Ectodermal cell (in vitro differentiated cells): ENCODE measurements at regions not wholly inside any gene's neighbourhood (a gene's known extent, or its start where the extent isn't known, plus 50 kb on each side); places are given as distances from the start of the nearest gene placed in this dataset.

ENCODE experiments used
- H3K27ac ChIP-seq: 2 replicates; pipeline ENCODE4 v1.7.0; 2013; ENCODE audit warnings: mild to moderate bottlenecking, low read depth, low read length; ENCODE audit not compliant: insufficient read depth, poor library complexity, severe bottlenecking
- H3K27me3 ChIP-seq: 2 replicates; pipeline ENCODE4 v1.7.0; 2013; ENCODE audit warnings: mild to moderate bottlenecking, low read length; ENCODE audit not compliant: insufficient read depth, control insufficient read depth, poor library complexity, severe bottlenecking
- H3K36me3 ChIP-seq: one replicate; pipeline ENCODE4 v1.7.0; 2013; ENCODE audit warnings: low read length; ENCODE audit not compliant: control insufficient read depth, insufficient read depth
- H3K4me1 ChIP-seq: one replicate; pipeline ENCODE4 v1.7.0; 2013; ENCODE audit warnings: low read length; ENCODE audit not compliant: control insufficient read depth, insufficient read depth
- H3K4me3 ChIP-seq: 2 replicates; pipeline ENCODE4 v1.7.0; 2013; ENCODE audit warnings: low read depth, low read length, control low read depth; ENCODE audit not compliant: insufficient read depth
- H3K9me3 ChIP-seq: 2 replicates; pipeline ENCODE4 v1.7.0; 2013; ENCODE audit warnings: mild to moderate bottlenecking, low read length, moderate library complexity; ENCODE audit not compliant: control insufficient read depth
- WGBS, 2 experiments: methylation state at CpG; one replicate each; pipeline ENCODE4 v1.1.7; 2013; ENCODE audit warnings: missing lambda C conversion rate in 2 of 2; 5-methylcytosine and 5-hydroxymethylcytosine counted together

DNA sequence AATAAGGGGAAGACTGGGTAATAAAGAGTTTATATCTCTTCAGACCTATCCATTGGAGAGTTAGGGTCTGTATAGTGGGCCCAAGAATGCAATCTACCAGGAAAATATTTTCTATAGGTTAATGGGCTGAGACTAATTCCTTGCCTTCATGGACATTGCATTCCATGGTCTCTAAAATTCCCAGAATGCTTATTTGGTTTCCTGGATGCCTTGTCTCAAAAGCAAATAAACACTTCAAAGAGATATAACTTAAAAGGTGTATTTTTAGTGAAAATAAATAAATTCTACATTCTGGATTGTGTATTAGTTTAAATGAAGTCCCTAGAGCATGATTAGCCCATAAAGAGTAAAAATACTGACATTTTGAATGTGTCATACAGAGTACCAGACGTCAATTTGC is 550.1 kb upstream of the PKN2 start:
- H3K27me3 ChIP-seq, result no peaks in the 10 kb centered on the region
- H3K4me3 ChIP-seq, result no peak overlapping the region
- H3K27ac ChIP-seq, result no peak overlapping the region
- H3K4me1 ChIP-seq, result no peaks in the 10 kb centered on the region
- no peaks in the 10 kb centered on the region for H3K9me3 ChIP-seq
- WGBS, 2 experiments, result 80 to 86% methylated on average over 1 of the region's 1 CpG
- H3K36me3 ChIP-seq, result no peaks in the 10 kb centered on the region

DNA sequence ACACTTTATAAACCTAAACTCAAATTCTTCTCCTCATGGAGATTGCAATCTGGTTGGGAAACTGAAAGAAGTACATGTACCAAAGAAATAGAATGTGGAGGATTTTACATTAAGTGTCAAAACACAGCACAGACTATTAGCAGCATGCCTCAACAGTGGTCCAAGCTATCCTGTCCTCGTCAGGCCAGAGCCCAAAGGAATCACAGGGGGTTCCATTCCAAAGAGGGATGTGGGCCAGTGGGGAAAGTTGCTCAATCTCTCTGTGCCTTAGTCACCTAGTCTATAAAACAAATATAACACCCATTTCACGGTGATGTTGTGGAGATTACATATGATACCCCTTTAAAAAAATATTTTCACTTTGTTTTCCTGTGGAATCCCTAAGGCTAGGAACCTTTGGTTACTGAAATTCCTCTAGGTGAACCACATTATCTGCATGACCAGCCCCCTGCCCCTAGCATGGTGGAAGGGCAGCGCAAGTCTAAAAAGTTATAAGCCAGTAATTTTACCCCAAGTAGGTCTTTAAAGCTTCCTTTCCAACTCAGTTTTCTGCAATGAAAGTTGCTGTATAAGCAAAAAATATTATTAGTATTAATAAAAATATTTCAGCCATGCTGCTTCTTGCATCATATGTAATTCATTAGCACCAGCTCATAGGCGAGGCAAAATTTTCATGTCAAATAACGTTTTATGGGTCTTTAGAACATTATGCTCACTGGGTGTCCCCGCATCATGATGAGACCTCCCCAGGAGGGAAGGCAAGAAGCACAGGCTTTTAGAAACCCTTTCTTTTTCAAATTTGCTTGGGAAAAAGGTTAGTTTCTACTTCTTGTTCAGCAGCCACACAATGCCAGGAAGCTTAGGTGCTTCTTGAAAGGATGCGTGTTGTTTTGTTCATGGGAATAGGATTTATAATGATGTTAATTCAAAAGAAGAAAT is 548.8 kb upstream of the PKN2 start:
- no peak overlapping the region for H3K27ac ChIP-seq
- no peaks in the 10 kb centered on the region for H3K27me3 ChIP-seq
- no peaks in the 10 kb centered on the region for H3K9me3 ChIP-seq
- no peaks in the 10 kb centered on the region for H3K36me3 ChIP-seq
- 58 to 61% methylated on average over 7 of the region's 7 CpGs for WGBS, 2 experiments
- no peak overlapping the region for H3K4me3 ChIP-seq
- no peaks in the 10 kb centered on the region for H3K4me1 ChIP-seq

DNA sequence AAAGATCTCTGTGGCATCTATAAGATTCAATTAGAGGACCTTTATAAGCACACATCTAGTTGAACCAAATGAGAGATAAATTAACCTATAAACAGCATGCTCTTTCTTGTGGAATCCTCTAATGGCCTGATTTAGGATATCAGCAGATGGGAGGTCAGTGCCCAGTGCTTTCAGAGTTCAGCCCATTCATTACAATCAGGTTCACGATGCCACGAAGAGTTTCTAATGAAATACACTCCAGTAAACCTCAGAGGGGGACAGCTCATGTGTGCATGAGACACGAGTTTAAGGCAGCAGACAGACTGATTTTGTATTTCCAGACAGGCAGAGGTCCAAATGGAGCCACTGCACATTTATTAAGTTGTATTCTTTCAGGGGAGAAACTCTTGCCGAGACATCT is 544.4 kb upstream of the PKN2 start:
- WGBS, 2 experiments, result 86 to 90% methylated on average over 4 of the region's 4 CpGs
- H3K4me3 ChIP-seq, result no peak overlapping the region
- no peak overlapping the region for H3K27ac ChIP-seq
- H3K36me3 ChIP-seq, result no peaks in the 10 kb centered on the region
- H3K9me3 ChIP-seq, result no peaks in the 10 kb centered on the region
- no peaks in the 10 kb centered on the region for H3K4me1 ChIP-seq
- no peaks in the 10 kb centered on the region for H3K27me3 ChIP-seq

DNA sequence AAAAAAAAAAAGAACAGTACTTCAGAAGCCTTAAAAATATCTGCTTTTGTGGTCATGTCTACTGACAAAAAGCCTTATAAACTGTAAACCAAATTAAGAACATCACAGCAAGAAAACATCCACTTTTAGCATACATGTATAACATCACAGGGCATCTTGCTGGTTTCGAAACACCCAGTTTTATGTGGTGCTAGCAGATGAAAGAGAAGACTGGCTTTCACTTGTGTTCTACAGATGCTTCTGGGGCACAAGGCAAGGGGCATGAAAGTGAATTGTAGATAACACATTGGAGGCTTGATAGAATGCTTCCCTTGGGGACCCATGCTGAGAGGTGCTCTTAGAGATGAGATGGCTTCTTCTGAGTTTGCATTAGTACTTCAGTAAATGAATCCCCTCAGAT is 543.7 kb upstream of the PKN2 start:
- H3K9me3 ChIP-seq, result no peaks in the 10 kb centered on the region
- H3K27me3 ChIP-seq, result no peaks in the 10 kb centered on the region
- H3K4me3 ChIP-seq, result no peak overlapping the region
- no peaks in the 10 kb centered on the region for H3K36me3 ChIP-seq
- H3K27ac ChIP-seq, result no peak overlapping the region
- H3K4me1 ChIP-seq, result no peaks in the 10 kb centered on the region
- 91 to 93% methylated on average over 1 of the region's 1 CpG for WGBS, 2 experiments

DNA sequence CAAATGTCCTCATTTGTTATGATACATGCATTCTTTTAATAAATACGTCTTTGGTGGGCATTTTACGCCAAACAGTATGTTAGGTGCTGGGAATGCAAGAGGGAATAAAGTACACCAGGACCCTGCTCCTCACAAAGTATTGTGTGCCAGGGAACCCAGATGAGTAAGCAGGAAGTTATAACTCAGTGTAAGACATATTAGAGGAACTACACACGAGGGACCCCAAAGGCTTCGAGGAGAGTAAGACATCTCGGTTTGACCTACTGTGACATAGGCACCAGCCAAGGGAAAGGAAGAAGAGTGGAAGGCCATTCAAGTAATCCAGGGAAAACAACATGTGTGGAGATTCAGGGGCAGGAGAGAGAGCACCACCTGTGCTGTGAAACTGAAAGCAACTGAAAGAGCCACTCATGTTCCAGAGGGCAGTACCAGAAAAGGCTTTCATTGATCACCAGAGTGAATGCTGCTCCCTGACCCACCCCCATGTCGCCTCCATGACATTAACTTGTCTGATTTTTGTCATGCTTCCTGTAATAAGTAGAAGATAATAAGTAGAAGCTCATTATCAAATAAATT is 542.5 kb upstream of the PKN2 start:
- 80 to 82% methylated on average over 6 of the region's 6 CpGs for WGBS, 2 experiments
- no peaks in the 10 kb centered on the region for H3K36me3 ChIP-seq
- no peaks in the 10 kb centered on the region for H3K4me1 ChIP-seq
- no peak overlapping the region for H3K4me3 ChIP-seq
- no peaks in the 10 kb centered on the region for H3K9me3 ChIP-seq
- no peak overlapping the region for H3K27ac ChIP-seq
- no peaks in the 10 kb centered on the region for H3K27me3 ChIP-seq

DNA sequence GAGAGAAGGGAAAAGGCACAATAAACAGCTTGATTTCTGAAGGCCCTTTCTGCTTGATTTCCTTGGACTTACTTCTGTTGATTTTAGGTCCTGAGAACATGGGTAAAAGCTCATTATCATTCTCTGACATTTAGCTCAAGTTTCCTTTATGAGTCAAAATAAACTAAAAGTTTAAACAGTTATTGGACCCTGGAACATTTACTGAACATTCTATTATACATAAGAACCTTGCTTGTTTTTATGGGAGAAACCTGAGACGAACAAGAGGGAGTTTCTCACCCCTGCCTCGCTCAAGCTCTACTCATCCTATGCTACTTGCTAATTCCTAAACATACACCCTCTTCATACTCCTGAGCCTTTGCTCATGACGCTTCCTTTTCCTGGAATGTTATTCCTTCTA is 538.3 kb upstream of the PKN2 start:
- Histone ChIP-seq H3K27ac (no peak overlapping the region), H3K4me3 (no peak overlapping the region), H3K4me1 (no peaks in the 10 kb centered on the region), H3K9me3 (no peaks in the 10 kb centered on the region), H3K36me3 (no peaks in the 10 kb centered on the region), H3K27me3 (no peaks in the 10 kb centered on the region)
- WGBS, 2 experiments, result 95 to 97% methylated on average over 3 of the region's 3 CpGs

DNA sequence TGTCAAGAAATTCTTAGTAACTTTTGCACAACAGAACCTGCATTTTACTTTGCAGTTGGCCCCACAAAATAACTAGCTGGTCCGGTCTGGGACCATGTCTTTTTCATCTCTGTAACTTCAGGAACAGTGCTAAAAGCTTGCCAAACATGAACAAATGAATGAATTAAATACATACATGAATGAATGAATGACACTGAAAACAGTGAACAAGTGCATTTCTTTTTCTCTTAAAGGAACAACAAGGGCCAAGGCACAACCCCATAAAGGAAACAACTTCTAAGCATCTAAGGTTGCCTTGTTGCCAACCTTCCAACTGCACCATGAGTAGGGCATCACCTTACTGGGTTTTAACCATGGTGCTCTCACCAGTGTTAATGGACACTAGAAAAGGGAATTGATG is 534.4 kb upstream of the PKN2 start:
- 92 to 100% methylated on average over 1 of the region's 1 CpG for WGBS, 2 experiments
- no peak overlapping the region for H3K4me3 ChIP-seq
- no peak overlapping the region for H3K27ac ChIP-seq
- H3K36me3 ChIP-seq, result no peaks in the 10 kb centered on the region
- no peaks in the 10 kb centered on the region for H3K9me3 ChIP-seq
- H3K4me1 ChIP-seq, result no peaks in the 10 kb centered on the region
- no peaks in the 10 kb centered on the region for H3K27me3 ChIP-seq

DNA sequence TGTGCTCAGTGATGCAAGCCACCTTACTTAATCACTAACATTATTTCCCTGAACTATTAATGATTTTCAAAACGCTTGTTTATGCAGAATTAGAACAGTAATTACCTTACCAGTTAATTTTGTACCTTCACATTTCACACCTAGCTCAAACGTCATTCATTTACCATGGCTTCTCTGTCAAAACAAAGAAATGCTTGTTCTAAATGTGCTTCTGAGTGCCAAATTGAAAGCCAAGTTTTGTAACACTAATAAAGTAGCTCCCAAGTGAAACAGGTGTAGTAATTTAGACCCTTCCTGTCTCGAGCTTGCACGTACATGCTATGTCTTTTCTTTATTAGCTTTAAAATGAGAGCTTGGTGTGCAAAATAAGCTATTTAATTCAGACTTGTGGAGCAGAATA is 533.7 kb upstream of the PKN2 start:
- H3K27ac ChIP-seq, result no peak overlapping the region
- H3K4me1 ChIP-seq, result no peaks in the 10 kb centered on the region
- no peaks in the 10 kb centered on the region for H3K9me3 ChIP-seq
- H3K27me3 ChIP-seq, result no peaks in the 10 kb centered on the region
- H3K4me3 ChIP-seq, result no peak overlapping the region
- no peaks in the 10 kb centered on the region for H3K36me3 ChIP-seq
- 95% methylated on average over 4 of the region's 4 CpGs for WGBS, 2 experiments

DNA sequence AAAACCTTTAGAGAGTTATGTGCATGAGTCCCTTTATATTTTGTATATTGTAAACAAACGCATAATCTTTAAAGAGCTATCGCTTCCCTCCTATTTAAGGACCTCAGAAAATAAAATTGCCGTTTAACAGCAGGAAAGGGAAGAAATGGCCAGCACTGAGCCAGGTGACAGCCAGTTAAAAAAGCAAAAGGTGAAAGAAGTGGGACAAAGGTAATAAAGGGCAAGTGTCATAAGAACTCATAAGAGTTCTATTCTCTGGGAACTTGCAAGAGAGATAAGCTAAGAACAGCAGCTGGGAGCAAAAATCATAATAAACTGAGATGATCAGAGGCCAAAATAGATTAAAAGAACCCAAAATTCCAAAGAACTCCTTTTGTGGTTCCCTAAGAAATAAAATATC is 520.9 kb upstream of the PKN2 start:
- H3K36me3 ChIP-seq, result no peaks in the 10 kb centered on the region
- no peak overlapping the region for H3K4me3 ChIP-seq
- 67 to 68% methylated on average over 3 of the region's 3 CpGs for WGBS, 2 experiments
- no peaks in the 10 kb centered on the region for H3K4me1 ChIP-seq
- H3K27me3 ChIP-seq, result no peaks in the 10 kb centered on the region
- no peaks in the 10 kb centered on the region for H3K9me3 ChIP-seq
- no peak overlapping the region for H3K27ac ChIP-seq

DNA sequence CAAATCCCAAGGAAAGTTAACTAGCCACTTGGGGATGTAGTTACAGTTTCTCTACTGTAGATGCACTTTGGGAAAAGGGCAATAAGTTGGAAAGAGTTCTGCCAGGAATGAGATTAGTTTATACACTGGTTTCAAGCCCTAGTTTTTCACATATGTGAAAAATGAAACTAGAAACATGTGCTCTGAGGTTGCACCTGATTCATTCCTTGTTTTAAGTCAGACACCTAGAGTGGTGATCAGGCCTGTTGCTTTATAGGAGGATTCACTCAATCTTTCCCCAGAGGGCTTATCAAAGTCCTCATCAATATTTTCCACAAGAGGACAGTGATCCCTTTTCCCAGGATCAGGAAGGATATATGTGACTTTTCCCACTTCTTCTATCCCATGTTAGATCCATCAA is 515.9 kb upstream of the PKN2 start:
- Histone ChIP-seq H3K4me3 (no peak overlapping the region), H3K4me1 (no peaks in the 10 kb centered on the region), H3K36me3 (no peaks in the 10 kb centered on the region), H3K27me3 (no peaks in the 10 kb centered on the region), H3K9me3 (no peaks in the 10 kb centered on the region), H3K27ac (no peak overlapping the region)
